ENCODE measurements at regions not wholly inside any gene's neighbourhood (a gene's known extent, or its start where the extent isn't known, plus 50 kb on each side); places are given as distances from the start of the nearest gene placed in this dataset.
"Not testable (repeated sequence)": the region's sequence is repeated elsewhere in the genome, so short reads cannot be mapped to it uniquely, and the experiment has no call there.

DNA sequence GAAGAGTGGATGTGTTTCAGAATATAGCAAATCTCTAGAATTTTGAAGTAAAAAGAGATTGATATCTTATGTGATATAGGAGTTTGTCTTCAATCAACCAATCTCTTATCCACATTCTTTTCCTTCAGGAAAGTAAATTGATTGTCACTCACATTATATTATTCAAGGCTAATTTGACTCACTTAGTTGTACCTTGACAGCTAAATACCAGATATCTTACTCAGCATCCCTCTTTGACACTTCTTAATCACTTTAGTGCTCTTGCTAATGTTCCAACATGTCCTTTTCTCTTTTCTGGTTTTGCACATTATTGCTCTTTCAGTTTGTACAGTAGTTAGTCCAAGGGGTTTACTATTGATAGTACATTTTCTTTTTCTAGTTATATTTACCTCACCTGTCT lies 286.9 kb upstream of the PTCHD4 start:
- ChIA-PET POLR2A (no interaction called here), CTCF (no interaction called here)
- no peak overlapping the region for H3K4me3 ChIP-seq (ENCODE audit: low read depth, low read length)
- no peak overlapping the region for H3K27ac ChIP-seq (ENCODE audit: low read depth, low read length)
- no peak for DNase-seq (ENCODE audit: low read depth, low spot score)
- TF ChIP-seq, protein P1, sequence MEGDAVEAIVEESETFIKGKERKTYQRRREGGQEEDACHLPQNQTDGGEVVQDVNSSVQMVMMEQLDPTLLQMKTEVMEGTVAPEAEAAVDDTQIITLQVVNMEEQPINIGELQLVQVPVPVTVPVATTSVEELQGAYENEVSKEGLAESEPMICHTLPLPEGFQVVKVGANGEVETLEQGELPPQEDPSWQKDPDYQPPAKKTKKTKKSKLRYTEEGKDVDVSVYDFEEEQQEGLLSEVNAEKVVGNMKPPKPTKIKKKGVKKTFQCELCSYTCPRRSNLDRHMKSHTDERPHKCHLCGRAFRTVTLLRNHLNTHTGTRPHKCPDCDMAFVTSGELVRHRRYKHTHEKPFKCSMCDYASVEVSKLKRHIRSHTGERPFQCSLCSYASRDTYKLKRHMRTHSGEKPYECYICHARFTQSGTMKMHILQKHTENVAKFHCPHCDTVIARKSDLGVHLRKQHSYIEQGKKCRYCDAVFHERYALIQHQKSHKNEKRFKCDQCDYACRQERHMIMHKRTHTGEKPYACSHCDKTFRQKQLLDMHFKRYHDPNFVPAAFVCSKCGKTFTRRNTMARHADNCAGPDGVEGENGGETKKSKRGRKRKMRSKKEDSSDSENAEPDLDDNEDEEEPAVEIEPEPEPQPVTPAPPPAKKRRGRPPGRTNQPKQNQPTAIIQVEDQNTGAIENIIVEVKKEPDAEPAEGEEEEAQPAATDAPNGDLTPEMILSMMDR (IDR thresholded peaks at IDR 0.05; ENCODE audit: low read depth, low read length): no peak
- no peaks in the 10 kb centered on the region for H3K9me3 ChIP-seq (ENCODE audit: control insufficient read depth, insufficient read depth, low read length)
- H3K27me3 ChIP-seq (ENCODE audit: control insufficient read depth, insufficient read depth, low read length): no peaks in the 10 kb centered on the region

DNA sequence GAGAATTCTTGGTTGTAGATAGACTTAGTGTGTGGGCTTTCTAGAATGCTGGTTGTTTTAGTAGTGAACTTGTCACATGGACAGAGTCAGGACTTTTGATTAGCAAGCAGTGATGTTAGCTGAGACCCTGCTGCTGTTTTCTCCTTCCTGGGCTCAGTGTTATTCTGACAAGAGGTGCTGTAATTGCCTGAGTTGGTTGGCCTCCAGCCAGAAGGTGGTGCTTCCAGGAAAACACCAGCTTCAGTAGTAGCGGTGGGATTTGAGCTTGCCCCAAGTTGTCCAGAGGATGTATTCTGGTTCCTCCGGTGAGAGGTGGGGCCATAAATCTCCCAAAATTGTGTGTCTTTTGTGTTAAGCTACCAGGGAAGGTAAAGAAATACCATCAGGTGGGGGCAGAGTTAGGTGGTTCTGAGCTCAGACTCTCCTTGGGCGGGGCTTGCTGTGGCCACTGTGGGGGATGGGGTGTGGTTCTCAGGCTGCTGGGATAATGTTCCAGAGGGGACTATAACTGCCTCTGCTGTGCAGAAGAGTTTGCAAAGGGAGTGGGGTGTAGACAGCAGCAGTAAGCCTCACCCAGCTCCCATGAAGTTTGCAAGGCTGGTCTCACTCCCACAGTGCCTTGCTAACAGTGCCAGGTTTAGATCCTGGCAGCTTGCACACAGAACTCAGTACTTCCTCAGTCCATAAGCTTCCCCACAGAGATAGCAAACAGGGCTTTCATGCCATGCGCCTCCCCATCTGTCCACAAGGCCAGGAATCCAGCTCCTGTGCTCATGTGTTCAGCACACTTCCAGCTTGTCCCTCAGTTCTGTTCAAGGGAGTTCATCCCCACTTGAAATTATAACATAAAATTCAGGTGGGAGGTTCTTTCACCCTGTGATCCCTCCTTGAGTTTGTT lies 278.4 kb upstream of the PTCHD4 start:
- TF ChIP-seq, protein P1 (IDR thresholded peaks at IDR 0.05; ENCODE audit: low read depth, low read length): no peak
- Histone ChIP-seq H3K4me3 (ENCODE audit: low read depth, low read length) (no peak overlapping the region), H3K27me3 (ENCODE audit: control insufficient read depth, insufficient read depth, low read length) (no peaks in the 10 kb centered on the region), H3K9me3 (ENCODE audit: control insufficient read depth, insufficient read depth, low read length) (no peaks in the 10 kb centered on the region), H3K27ac (ENCODE audit: low read depth, low read length) (no peak overlapping the region)
- POLR2A ChIA-PET: no interaction called here
- DNase-seq (ENCODE audit: low read depth, low spot score): no peak
- CTCF ChIA-PET: no interaction called here

DNA sequence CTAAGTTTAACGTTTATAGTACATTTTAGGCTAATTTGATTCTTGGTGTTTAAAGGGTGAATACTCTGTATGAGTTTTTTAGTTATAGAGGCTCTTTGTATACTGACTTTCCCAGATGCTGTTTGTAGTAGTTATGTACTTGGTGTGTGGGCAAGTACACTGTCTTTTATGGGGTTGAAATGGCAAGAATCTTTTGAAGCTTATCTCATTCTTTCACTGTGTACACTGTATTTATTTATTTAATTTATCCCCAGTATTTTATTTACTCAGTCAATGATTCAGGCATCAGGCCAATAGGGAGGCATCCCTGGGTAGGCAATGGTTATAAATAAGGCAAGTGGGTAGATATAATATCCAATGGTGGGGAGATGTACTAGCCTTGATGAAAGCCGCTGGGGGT lies 277.0 kb upstream of the PTCHD4 start:
- no peak for DNase-seq (ENCODE audit: low read depth, low spot score)
- Histone ChIP-seq H3K9me3 (ENCODE audit: control insufficient read depth, insufficient read depth, low read length) (no peaks in the 10 kb centered on the region), H3K27ac (ENCODE audit: low read depth, low read length) (no peak overlapping the region), H3K4me3 (ENCODE audit: low read depth, low read length) (no peak overlapping the region), H3K27me3 (ENCODE audit: control insufficient read depth, insufficient read depth, low read length) (no peaks in the 10 kb centered on the region)
- TF ChIP-seq, protein P1 (IDR thresholded peaks at IDR 0.05; ENCODE audit: low read depth, low read length): no peak
- ChIA-PET CTCF (no interaction called here), POLR2A (no interaction called here)

DNA sequence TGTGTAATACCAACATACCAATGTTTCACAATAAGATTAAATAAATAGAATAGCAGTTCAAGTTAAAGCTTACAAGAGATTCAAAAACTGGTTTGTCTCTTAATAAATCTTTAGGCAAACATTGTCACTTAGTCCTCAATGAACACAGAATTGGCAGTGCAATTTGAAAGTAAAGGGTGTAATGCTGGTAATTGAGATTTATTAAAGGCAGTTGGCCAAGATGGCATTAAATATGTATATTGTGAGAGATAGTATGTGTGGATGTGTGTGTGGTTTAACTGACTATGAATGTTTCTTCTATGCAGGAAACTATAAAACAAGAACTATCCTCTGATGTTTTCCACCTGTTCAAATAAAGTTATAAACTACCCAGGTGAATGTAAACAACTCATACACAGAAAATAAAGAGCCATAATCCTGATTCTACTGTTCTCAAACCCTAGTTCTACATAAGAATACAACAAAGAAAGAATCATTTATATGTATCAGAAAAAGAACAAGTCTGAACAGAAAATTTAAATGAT lies 267.9 kb upstream of the PTCHD4 start:
- DNase-seq (ENCODE audit: low read depth, low spot score): no peak
- no peaks in the 10 kb centered on the region for H3K27me3 ChIP-seq (ENCODE audit: control insufficient read depth, insufficient read depth, low read length)
- ChIA-PET CTCF (no interaction called here), POLR2A (no interaction called here)
- TF ChIP-seq, protein P1 (IDR thresholded peaks at IDR 0.05; ENCODE audit: low read depth, low read length): no peak
- no peak overlapping the region for H3K27ac ChIP-seq (ENCODE audit: low read depth, low read length)
- H3K4me3 ChIP-seq (ENCODE audit: low read depth, low read length): no peak overlapping the region
- no peaks in the 10 kb centered on the region for H3K9me3 ChIP-seq (ENCODE audit: control insufficient read depth, insufficient read depth, low read length)

DNA sequence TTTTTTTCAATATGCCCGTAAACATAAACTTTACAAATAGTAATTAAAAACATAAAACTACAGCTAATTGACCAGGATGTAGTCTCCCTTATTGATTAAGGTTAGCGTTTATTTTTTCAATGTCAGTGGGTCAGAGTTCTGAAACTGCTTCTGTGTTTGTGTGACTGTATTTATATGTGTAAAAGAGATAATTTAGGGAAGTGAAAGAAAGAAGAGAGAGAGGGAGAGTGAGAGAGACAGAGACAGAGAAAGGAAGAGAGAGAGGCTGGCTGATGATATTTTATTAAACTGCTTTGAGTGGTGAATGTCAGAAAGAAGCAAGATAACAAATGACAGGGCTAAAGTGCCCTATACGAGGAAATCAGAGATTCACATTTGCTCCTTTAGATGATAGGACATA lies 266.1 kb upstream of the PTCHD4 start:
- DNase-seq (ENCODE audit: low read depth, low spot score): no peak
- no peaks in the 10 kb centered on the region for H3K9me3 ChIP-seq (ENCODE audit: control insufficient read depth, insufficient read depth, low read length)
- CTCF ChIA-PET: no interaction called here
- POLR2A ChIA-PET: no interaction called here
- no peaks in the 10 kb centered on the region for H3K27me3 ChIP-seq (ENCODE audit: control insufficient read depth, insufficient read depth, low read length)
- no peak overlapping the region for H3K4me3 ChIP-seq (ENCODE audit: low read depth, low read length)
- TF ChIP-seq, protein P1 (IDR thresholded peaks at IDR 0.05; ENCODE audit: low read depth, low read length): no peak
- no peak overlapping the region for H3K27ac ChIP-seq (ENCODE audit: low read depth, low read length)

DNA sequence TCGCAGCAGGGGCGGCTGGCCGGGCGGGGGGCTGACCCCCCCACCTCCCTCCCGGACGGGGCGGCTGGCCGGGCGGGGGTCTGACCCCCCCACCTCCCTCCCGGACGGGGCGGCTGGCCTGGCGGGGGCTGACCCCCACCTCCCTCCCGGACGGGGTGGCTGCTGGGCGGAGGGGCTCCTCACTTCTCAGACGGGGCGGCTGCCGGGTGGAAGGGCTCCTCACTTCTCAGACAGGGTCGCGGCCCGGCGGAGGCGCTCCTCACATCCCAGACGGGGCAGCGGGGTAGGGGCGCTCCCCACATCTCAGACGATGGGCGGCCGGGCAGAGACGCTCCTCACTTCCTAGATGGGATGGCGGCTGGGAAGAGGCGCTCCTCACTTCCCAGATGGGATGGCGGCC lies 260.2 kb upstream of the PTCHD4 start:
- H3K9me3 ChIP-seq (ENCODE audit: control insufficient read depth, insufficient read depth, low read length); H3K27me3 ChIP-seq (ENCODE audit: control insufficient read depth, insufficient read depth, low read length); H3K27ac ChIP-seq (ENCODE audit: low read depth, low read length); POLR2A ChIA-PET; CTCF ChIA-PET; DNase-seq (ENCODE audit: low read depth, low spot score); H3K4me3 ChIP-seq (ENCODE audit: low read depth, low read length): not testable (repeated sequence)
